HG03432 (cell line): ENCODE measurements at regions not wholly inside any gene's neighbourhood (a gene's known extent, or its start where the extent isn't known, plus 50 kb on each side); places are given as distances from the start of the nearest gene placed in this dataset.

Experiments
- ATAC-seq: cut with Tn5 transposase; IDR thresholded peaks from one replicate; pipeline ENCODE4 v1.9.1; 2021; ENCODE audit warnings: mild to moderate bottlenecking, moderate library complexity; ENCODE audit not compliant: unreplicated experiment

GRCh38 chr13:54162069-54162468 lies 1133.5 kb downstream of the OLFM4 start:
- ATAC-seq: no peak

GRCh38 chr13:54165581-54166215 lies 1137.1 kb downstream of the OLFM4 start:
- no peak for ATAC-seq

GRCh38 chr13:54173996-54174395 lies 1145.4 kb downstream of the OLFM4 start:
- ATAC-seq: no peak

- no peak for ATAC-seq
Observed at GRCh38 chr13:54175466-54175865, 1146.9 kb downstream of the OLFM4 start.

- ATAC-seq: no peak
Observed at GRCh38 chr13:54177466-54177865, 1148.9 kb downstream of the OLFM4 start.

- ATAC-seq: no peak
Observed at GRCh38 chr13:54183166-54183565, 1154.6 kb downstream of the OLFM4 start.

DNA sequence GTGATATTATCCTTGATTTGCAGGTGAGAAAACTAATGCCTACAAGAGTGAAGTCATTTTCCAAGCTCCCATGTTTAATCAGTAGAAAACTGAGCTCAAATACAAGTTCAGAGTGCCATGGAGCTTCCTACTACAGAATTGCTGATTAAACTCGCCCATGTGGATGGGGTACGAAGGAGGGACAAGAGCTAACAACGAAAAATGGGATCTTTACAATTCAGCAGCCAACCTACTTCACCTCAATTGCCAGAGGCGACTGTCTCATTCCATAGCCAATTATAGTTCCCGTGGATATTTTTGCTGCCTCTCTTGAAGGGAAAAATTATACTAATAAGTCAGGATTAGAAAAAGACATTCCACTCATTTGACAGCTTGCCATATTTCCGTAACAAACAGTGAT lies 1155.1 kb downstream of the OLFM4 start:
- ATAC-seq: no peak

DNA sequence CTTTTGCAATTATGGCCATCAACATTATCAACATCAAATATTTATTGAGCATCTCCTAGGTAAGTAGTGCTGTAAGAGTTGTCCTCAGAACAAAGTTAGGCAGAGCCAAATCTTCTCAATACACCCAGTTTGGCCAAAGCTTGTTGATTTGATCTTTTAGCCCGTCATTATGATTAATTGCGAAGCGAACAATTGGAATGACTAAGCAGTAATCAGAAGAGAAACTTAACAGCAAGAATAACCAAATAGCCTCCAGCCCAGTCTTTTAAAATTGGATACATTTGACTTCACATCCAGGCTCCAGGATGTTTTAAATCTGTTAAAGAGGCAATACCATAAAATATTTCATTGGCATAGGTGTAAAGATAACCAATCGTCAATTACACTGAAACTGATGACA lies 1156.0 kb downstream of the OLFM4 start:
- no peak for ATAC-seq

DNA sequence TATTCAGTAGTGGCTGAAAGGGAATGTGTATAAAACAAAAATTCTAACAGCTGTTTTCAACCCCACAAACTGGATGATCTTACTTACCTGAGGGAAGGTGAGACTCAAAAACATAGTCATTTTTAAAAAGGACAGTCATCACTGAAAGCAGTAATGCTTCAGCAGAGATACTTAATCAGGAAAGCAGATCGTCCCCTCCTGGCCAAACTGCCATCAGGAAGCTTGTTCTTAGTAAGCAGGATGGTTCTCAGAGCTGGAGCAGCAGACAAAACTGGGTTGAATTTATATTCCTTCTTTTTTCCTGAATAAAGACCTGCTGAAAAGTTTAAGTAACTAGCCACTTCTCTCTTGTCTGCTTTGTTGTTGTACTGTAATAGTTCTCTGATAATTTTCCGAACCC lies 1156.5 kb downstream of the OLFM4 start:
- no peak for ATAC-seq

- no peak for ATAC-seq
Observed at GRCh38 chr13:54185785-54186184, 1157.2 kb downstream of the OLFM4 start.

DNA sequence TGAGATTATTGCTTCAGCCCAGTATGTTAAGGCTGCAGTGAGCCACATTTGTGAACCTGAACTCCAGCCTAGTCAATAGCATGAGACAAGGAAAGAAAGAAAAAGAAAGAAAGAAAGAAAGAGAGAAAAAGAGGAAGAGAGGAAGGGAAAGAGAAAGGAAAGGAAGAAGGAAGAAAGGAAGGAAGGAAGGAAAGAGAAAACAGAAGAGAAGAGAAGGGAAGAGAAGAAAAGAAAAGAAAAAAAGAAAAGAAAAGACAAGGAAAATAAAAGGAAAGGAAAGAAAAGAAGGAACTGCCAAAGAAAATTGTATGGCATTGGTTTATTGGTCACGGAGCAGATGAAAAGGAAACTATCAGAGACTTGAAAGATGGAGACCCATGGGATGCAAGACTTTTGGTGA lies 1158.8 kb downstream of the OLFM4 start:
- no peak for ATAC-seq

DNA sequence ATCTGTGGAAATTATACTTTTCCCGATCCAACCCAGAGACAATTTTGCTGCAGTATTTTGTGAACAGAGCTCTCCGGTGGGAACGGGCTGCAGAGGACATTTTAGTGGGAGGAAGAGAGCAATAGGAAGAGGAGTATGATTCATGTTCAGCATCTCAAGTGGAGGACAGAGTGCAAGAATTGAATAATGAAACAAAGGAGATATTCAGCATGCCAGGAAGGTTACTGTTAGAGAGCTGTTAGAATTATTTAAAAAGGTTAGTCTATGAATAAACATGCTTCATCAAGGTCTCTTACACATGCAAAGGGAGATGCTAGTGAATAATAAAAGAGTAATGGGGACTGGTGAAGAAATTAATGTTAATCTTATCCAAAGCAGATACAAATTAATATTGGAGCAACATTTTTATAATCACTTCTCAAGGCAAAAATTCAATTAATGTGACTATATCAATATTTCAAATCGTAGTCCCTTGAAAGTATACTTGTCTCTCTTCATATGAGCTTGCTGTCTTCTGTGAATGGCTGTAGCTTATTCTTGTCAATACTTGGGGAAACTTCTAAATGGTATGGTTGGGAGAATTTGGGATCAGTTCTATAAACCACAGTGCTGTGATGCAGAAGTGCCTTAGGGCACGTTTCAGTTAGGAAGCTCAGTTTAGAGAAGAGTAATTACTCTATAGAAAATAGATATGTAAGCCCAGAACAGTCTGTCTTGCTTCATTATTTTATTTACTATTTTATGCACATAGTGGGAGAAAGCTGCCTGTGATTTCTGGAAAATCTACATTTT lies 1165.8 kb downstream of the OLFM4 start:
- no peak for ATAC-seq

DNA sequence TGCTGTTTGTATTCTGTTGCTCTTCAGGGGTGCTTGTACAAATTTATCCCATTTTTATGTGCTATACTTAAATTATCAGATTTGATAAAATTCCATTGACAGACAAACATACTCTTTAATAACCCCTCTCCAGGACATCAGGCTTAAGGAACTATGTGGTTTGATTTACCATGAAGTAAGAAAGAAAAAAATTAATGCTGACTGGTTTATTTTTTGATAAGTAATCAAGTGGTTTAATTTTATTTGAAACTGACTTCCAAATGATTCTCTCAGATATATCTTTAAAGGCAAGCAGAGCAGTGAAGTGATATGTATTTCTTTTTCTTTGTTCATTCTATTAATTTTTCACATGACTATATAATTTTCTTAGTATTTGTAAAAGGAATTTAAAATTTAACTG lies 1168.1 kb downstream of the OLFM4 start:
- no peak for ATAC-seq

DNA sequence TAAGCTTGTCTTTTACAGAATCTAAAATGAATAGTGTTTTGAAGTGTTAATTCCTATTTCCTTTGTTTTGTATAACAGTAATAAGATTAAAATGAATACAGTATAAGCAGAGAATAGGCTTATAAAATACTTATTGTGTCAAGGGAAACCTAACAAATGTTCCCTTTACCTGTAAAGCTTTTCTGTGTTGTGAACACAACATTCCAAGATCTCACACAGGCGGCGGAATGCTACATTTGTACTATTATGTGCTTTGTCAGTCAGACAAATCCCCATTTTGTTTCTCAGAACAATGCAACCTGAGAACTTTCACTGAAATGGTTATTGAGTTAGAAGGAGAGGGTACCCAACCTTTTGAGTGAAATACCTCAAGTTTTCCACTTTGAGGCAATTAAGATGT lies 1170.3 kb downstream of the OLFM4 start:
- no peak for ATAC-seq

DNA sequence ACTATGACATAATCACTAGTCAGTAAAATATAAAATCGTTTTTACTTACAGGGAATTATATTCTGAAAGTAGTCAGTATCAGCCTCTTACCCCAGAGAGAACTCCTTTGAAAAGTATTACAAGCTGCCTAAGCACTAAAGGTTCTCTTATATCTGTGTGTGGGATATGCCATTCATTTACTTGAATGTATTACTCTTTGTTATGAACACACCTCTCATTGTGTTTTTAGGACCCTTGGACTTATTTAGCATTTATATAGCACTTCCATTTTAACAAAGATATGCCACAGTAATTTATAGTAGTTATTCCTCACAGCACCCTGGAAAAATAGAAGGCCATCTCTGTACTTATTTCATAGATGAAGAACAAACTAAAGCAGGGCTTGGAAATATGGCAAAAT lies 1178.0 kb downstream of the OLFM4 start:
- ATAC-seq: no peak

DNA sequence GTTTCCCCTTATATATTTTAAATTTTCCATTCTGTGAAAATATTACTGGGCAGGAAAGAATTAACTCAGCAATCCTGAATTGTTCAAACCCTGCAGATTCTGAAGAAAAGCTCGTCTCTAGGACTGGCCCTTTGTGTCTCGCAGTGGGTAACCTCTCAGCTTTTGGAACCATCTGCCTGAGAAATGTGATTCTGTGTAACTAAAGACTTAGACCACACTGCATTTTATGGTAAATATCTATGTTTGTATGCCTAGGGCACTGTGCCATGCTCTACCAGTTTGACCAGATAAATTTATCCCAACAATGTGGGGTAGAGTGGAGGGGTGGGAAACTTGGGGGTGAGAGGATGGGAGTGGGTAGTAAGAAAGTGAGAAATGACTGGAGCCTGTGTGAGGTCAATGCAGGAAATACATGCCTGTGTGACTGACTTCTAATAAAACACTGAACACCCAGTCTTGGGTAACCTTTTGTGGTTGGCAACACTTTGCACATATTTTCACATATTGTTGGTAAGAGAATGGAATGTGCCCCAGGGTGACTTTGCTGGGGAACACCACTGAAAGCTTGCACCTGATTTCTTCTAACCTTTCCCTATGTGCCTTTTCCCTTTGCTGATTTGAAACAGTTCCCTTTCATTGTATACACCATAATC lies 1181.9 kb downstream of the OLFM4 start:
- ATAC-seq: no peak

DNA sequence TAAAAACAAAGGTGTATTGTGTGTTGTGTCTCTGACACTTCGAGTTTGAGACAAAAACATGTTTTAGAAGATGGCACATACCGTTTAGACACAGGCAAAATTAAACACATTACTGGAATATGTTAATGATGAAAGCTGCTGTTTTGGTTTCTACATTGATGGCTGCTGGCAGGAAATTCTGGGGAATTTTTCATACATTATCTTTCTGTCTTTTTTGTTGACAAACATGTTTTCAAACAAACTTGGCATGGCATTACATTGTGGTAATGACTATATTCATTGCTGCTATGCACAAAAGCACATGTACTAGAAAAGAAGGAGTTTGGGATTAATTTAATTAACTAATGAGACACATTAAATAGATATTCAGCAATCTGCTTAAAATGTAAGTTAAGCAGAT lies 1187.6 kb downstream of the OLFM4 start:
- ATAC-seq: no peak

DNA sequence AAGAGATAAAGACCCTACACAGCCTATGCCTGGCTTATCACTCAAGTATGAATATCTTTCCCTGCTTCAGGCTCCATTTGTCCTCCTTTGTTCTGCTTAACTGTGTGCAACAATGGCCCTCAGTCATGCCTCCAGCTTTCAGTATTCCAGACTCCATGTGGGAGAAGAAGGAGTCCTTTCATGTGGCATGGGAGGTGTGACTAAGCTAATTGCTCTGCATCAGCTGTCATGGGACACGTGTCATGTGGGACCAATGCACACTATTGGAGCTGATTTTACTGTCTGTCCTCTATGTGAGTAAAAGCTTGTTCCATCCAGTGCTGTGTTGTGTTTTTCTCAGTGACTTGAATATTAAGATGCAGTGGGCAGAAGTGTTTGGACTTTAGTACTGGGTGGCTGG lies 1198.3 kb downstream of the OLFM4 start:
- ATAC-seq: no peak

- no peak for ATAC-seq
Observed at GRCh38 chr13:54232700-54233099, 1204.1 kb downstream of the OLFM4 start.

GRCh38 chr13:54234607-54235006 lies 1206.0 kb downstream of the OLFM4 start:
- ATAC-seq: no peak

- ATAC-seq: no peak
Observed at GRCh38 chr13:54241719-54242118, 1213.1 kb downstream of the OLFM4 start.

DNA sequence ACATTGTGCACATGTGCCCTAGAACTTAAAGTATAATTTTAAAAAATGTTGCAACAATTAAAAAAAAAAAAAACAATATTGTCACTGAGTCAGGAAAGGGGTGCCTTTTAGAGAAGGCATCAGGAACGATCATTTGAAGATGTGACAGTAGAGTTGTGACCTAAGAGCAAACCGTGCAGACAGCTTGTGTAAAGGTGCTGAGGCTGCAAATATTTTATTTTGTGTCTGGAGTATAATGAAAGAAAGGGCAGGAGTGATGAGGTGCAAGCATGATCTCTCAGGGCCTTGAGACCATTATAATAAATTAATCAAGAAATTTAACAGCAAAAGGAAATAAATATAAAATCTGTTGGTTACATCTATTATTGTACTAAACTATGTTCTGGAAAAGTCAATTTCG lies 1219.7 kb downstream of the OLFM4 start:
- ATAC-seq: no peak
